HepG2 (cell line): ENCODE measurements at regions not wholly inside any gene's neighbourhood (a gene's known extent, or its start where the extent isn't known, plus 50 kb on each side); places are given as distances from the start of the nearest gene placed in this dataset.

Experiments used
- ATAC-seq: fragments of 200-7000 bp; cut with Tn5 transposase; 3 replicates; pipeline ENCODE4 v1.9.1; 2020; ENCODE audit warnings: mild to moderate bottlenecking, moderate library complexity
- BruUV-seq: library from RNA; stranded (reverse); fragments of 400-500 nt; replicated peaks from 2 replicates; lab custom pipeline; 2021; lab: Mats Ljungman, UMichigan
- CTCF ChIA-PET: fragments of 300-600 bp; formaldehyde crosslinking; extraction: SDS; loops from one replicate; lab custom pipeline; 2021; ENCODE audit warnings: low total read pairs, inconsistent platforms, low intra/inter-chr PET ratio; lab: Yijun Ruan, JAX
- POLR2A ChIA-PET: fragments of 350-600 bp; sonication (Branson Sonifier 250); formaldehyde crosslinking; loops from one replicate; lab custom pipeline; 2020; ENCODE audit warnings: antibody characterized with exemption, inconsistent platforms; lab: Yijun Ruan, JAX
- DNase-seq: peaks from one replicate; pipeline ENCODE4 v3.0.0-alpha.2; 2015; ENCODE audit warnings: low spot score
- FAIRE-seq: peaks from 3 replicates; lab custom pipeline; 2011; peaks lifted over from hg19 to GRCh38; lab: Jason Lieb, UNC
- H2AFZ ChIP-seq: one replicate; pipeline ENCODE4 v1.6.1; 2011; ENCODE audit warnings: low read length, inconsistent platforms
- H3K27ac ChIP-seq: fragments of 300-600 bp; 3 replicates; pipeline ENCODE4 v1.8.0; 2011; ENCODE audit warnings: mixed run types, mild to moderate bottlenecking, mixed read lengths, low read length, inconsistent platforms; ENCODE audit not compliant: insufficient read depth; ENCODE audit errors: extremely low read length
- H3K27me3 ChIP-seq, 2 experiments: fragments of 200-600 bp in 1 of 2; 2 replicates in 1 of 2; 3 replicates in 1 of 2; pipeline versions ENCODE4 v1.6.0 to v1.8.0; 2011; ENCODE audit warnings: low read length in 2 of 2, mild to moderate bottlenecking in 2 of 2, moderate library complexity in 2 of 2, inconsistent platforms in 1 of 2; ENCODE audit not compliant: insufficient read depth in 2 of 2, control insufficient read depth in 1 of 2
- H3K36me3 ChIP-seq, 2 experiments: fragments of 200-600 bp in 1 of 2; replicated peaks in 1 of 2; 2 replicates in 1 of 2; 3 replicates in 1 of 2; pipeline versions ENCODE4 v1.5.1 to v1.8.0; 2011; ENCODE audit warnings: low read length in 2 of 2, inconsistent platforms in 1 of 2; ENCODE audit not compliant: insufficient read depth in 2 of 2, control insufficient read depth in 1 of 2
- H3K4me1 ChIP-seq: 2 replicates; pipeline ENCODE4 v1.5.1; 2012; ENCODE audit warnings: low read length, inconsistent platforms; ENCODE audit not compliant: insufficient read depth
- H3K4me2 ChIP-seq: 2 replicates; pipeline ENCODE4 v1.6.0; 2011; ENCODE audit warnings: low read depth, low read length, inconsistent platforms
- H3K4me3 ChIP-seq, 3 experiments: fragments of 200-600 bp in 1 of 3; sonication (generic), shearing (Covaris generic) in 1 of 3; replicated peaks in 1 of 3; 2 replicates each; pipeline ENCODE4 v1.5.1; 2011 to 2016; ENCODE audit warnings: low read length in 3 of 3, inconsistent platforms in 2 of 3, low read depth in 2 of 3, mild to moderate bottlenecking in 2 of 3, control low read depth in 1 of 3, mixed read lengths in 1 of 3; ENCODE audit not compliant: insufficient read depth in 1 of 3
- H3K79me2 ChIP-seq: one replicate; pipeline ENCODE4 v1.6.1; 2011; ENCODE audit warnings: low read length, inconsistent platforms; ENCODE audit not compliant: insufficient read depth
- H3K9ac ChIP-seq: 2 replicates; pipeline ENCODE4 v1.6.0; 2011; ENCODE audit warnings: mild to moderate bottlenecking, low read depth, low read length, inconsistent platforms; ENCODE audit not compliant: insufficient read depth
- H3K9me3 ChIP-seq: 2 replicates; pipeline ENCODE4 v1.5.1; 2012; ENCODE audit warnings: mild to moderate bottlenecking, low read length
- H4K20me1 ChIP-seq: 2 replicates; pipeline ENCODE4 v1.6.0; 2011; ENCODE audit warnings: inconsistent platforms, mild to moderate bottlenecking, low read length, moderate library complexity; ENCODE audit not compliant: insufficient read depth
- ATRX ChIP-seq: sonication (generic); formaldehyde crosslinking; IDR thresholded peaks from 2 replicates; pipeline ENCODE4 v1.4.0; 2020; ENCODE audit warnings: missing genetic modification reagents, borderline replicate concordance
- BORCS8-MEF2B ChIP-seq: sonication (generic); formaldehyde crosslinking; IDR thresholded peaks from 2 replicates; pipeline ENCODE4 v1.8.0; 2022; ENCODE audit warnings: mild to moderate bottlenecking, missing genetic modification reagents
- CENPT ChIP-seq: sonication (generic); formaldehyde crosslinking; IDR thresholded peaks from 2 replicates; pipeline ENCODE4 v1.8.0; 2022; ENCODE audit warnings: low read depth, mild to moderate bottlenecking, moderate library complexity, missing genetic modification reagents
- CREBL2 ChIP-seq: sonication (generic); formaldehyde crosslinking; IDR thresholded peaks from 2 replicates; pipeline ENCODE4 v1.8.1; 2023; ENCODE audit warnings: missing genetic modification reagents, mild to moderate bottlenecking, borderline replicate concordance
- GTF2F1 ChIP-seq: fragments of 150-350 bp; IDR thresholded peaks from 2 replicates; pipeline ENCODE4 v1.6.1; 2014; ENCODE audit warnings: low read length
- HDAC1 ChIP-seq: sonication (generic); formaldehyde crosslinking; IDR thresholded peaks from 2 replicates; pipeline ENCODE4 v1.5.1; 2020; ENCODE audit warnings: mild to moderate bottlenecking, missing genetic modification reagents
- KLF9 ChIP-seq: IDR thresholded peaks from 2 replicates; pipeline ENCODE4 v1.6.1; 2016; ENCODE audit warnings: low read depth
- NFKB2 ChIP-seq: sonication (generic); formaldehyde crosslinking; IDR thresholded peaks from 2 replicates; pipeline ENCODE4 v1.4.0; 2020; ENCODE audit warnings: missing genetic modification reagents, borderline replicate concordance
- ONECUT2 ChIP-seq: sonication (generic); formaldehyde crosslinking; IDR thresholded peaks from 2 replicates; pipeline ENCODE4 v1.4.0; 2020; ENCODE audit warnings: missing genetic modification reagents
- SRY ChIP-seq: sonication (generic); formaldehyde crosslinking; IDR thresholded peaks from 2 replicates; pipeline ENCODE4 v1.8.0; 2022; ENCODE audit warnings: mild to moderate bottlenecking, missing genetic modification reagents
- TCF7 ChIP-seq: sonication (generic); IDR thresholded peaks from 2 replicates; pipeline ENCODE4 v1.6.1; 2016; ENCODE audit warnings: antibody characterized with exemption, low read depth
- ZBTB26 ChIP-seq: IDR thresholded peaks from 2 replicates; pipeline ENCODE4 v1.6.1; 2016; ENCODE audit warnings: missing compliant biosample characterization, missing genetic modification reagents, borderline replicate concordance
- ZBTB39 ChIP-seq: sonication (generic); formaldehyde crosslinking; IDR thresholded peaks from 2 replicates; pipeline ENCODE4 v1.5.0; 2020; ENCODE audit warnings: missing genetic modification reagents
- ZBTB49 ChIP-seq: sonication (generic); formaldehyde crosslinking; IDR thresholded peaks from 2 replicates; pipeline ENCODE4 v1.4.0; 2020; ENCODE audit warnings: missing genetic modification reagents, borderline replicate concordance
- ZNF253 ChIP-seq: sonication (generic); formaldehyde crosslinking; IDR thresholded peaks from 2 replicates; pipeline ENCODE4 v1.8.0; 2022; ENCODE audit warnings: mild to moderate bottlenecking, missing genetic modification reagents, borderline replicate concordance
- ZNF274 ChIP-seq: sonication (generic); formaldehyde crosslinking; IDR thresholded peaks from 2 replicates; pipeline ENCODE4 v1.5.1; 2020; ENCODE audit warnings: mild to moderate bottlenecking, missing genetic modification reagents
- WGBS: methylation state at CpG from one replicate; pipeline ENCODE4 v1.1.6; 2017; ENCODE audit warnings: low lambda C conversion rate; 5-methylcytosine and 5-hydroxymethylcytosine counted together
- in situ Hi-C: cut with HindIII; loops from 2 replicates; pipeline ENCODE4 v1.10.0; 2017; ENCODE audit warnings: low pct_unique_long_range_greater_than_20kb; ENCODE audit not compliant: extremely low pct_ligation_motif_present
- intact Hi-C: fragments of 100-400 bp; cut with micrococcal nuclease; formaldehyde crosslinking; loops from one replicate; pipeline ENCODE4 v1.10.0; 2022; ENCODE audit not compliant: unreplicated experiment

- no peak overlapping the region for H3K4me3 ChIP-seq
- no peaks in the 10 kb centered on the region for H3K36me3 ChIP-seq
- ATAC-seq, result no peak
- in situ Hi-C loops (no loop called here), intact Hi-C loops (no loop called here)
- no peaks in the 10 kb centered on the region for H3K27me3 ChIP-seq
- ChIA-PET CTCF (no interaction called here), POLR2A (no interaction called here)
- H3K79me2 ChIP-seq, result no peaks in the 10 kb centered on the region
- no peaks in the 10 kb centered on the region for H3K9me3 ChIP-seq
- no peaks in the 10 kb centered on the region for H3K4me1 ChIP-seq
- BruUV-seq, result no TSS peak
- H3K27ac ChIP-seq, result no peak overlapping the region
- no peak overlapping the region for H3K4me2 ChIP-seq
- no peak for FAIRE-seq
- no peak for DNase-seq
- whole genome bisulfite sequencing, result 95% methylated on average over 2 of the region's 2 CpGs
- no peak overlapping the region for H3K9ac ChIP-seq
- no peak overlapping the region for H2AFZ ChIP-seq
- TF ChIP-seq ZNF274, result no peak
- no peak for TF ChIP-seq ATRX (CRISPR knock-in tag)
- no peak for TF ChIP-seq TCF7
- no peak for TF ChIP-seq CREBL2 (CRISPR knock-in tag)
- TF ChIP-seq SRY (CRISPR knock-in tag), result no peak
- TF ChIP-seq HDAC1, result no peak
- TF ChIP-seq BORCS8-MEF2B (CRISPR knock-in tag), result no peak
- TF ChIP-seq ZNF253 (CRISPR knock-in tag), result no peak
- no peak for TF ChIP-seq KLF9
- no peak for TF ChIP-seq ZBTB39 (CRISPR knock-in tag)
- TF ChIP-seq ZBTB49 (CRISPR knock-in tag), result no peak
- TF ChIP-seq GTF2F1, result no peak
- TF ChIP-seq ONECUT2 (CRISPR knock-in tag), result no peak
- TF ChIP-seq CENPT (CRISPR knock-in tag), result no peak
- TF ChIP-seq ZBTB26 (CRISPR knock-in tag), result no peak
- no peak for TF ChIP-seq NFKB2 (CRISPR knock-in tag)
- H4K20me1 ChIP-seq, result no peaks in the 10 kb centered on the region
Measured at GRCh38 chrX:16300831-16301230, 133.6 kb downstream of the MAGEB17 start.
